Activated CD4-positive, alpha-beta memory T cell treated with anti-CD3 and anti-CD28 coated beads, Interleukin-2, amount 10 ng/mL, durations not matched to agents 7 days and 5 days (primary cell): ENCODE measurements at regions not wholly inside any gene's neighbourhood (a gene's known extent, or its start where the extent isn't known, plus 50 kb on each side); places are given as distances from the start of the nearest gene placed in this dataset.
"Not testable (repeated sequence)": the region's sequence is repeated elsewhere in the genome, so short reads cannot be mapped to it uniquely, and the experiment has no call there.

Source experiments
- CTCF ChIA-PET: fragments of 350-600 bp; sonication (Branson Sonifier 250); formaldehyde crosslinking; loops from one replicate; lab custom pipeline; 2021; ENCODE audit warnings: antibody characterized with exemption, inconsistent platforms; lab: Charles Lee
- POLR2A ChIA-PET: fragments of 350-600 bp; sonication (Branson Sonifier 250); formaldehyde crosslinking; loops from one replicate; lab custom pipeline; 2021; ENCODE audit warnings: antibody characterized with exemption; lab: Charles Lee
- DNase-seq: peaks from one replicate; pipeline ENCODE4 v3.0.0-alpha.2; 2020
- H3K27ac Mint-ChIP-seq: one replicate; pipeline ENCODE4 v1.8.0; 2021; ENCODE audit warnings: mild to moderate bottlenecking, mixed read lengths
- H3K27me3 Mint-ChIP-seq: one replicate; pipeline ENCODE4 v1.8.0; 2021; ENCODE audit warnings: mixed read lengths
- H3K36me3 Mint-ChIP-seq: one replicate; pipeline ENCODE4 v1.8.0; 2021; ENCODE audit warnings: low read depth, mixed read lengths
- H3K4me1 Mint-ChIP-seq: one replicate; pipeline ENCODE4 v1.8.0; 2021; ENCODE audit warnings: mixed read lengths
- H3K4me3 Mint-ChIP-seq: one replicate; pipeline ENCODE4 v1.8.0; 2021; ENCODE audit warnings: mild to moderate bottlenecking, mixed read lengths
- H3K9me3 Mint-ChIP-seq: one replicate; pipeline ENCODE4 v1.8.0; 2021; ENCODE audit warnings: mixed read lengths

GRCh38 chr20:39762716-39763115 is 800.6 kb downstream of the DHX35 start:
- H3K36me3 Mint-ChIP-seq: no peaks in the 10 kb centered on the region
- no peaks in the 10 kb centered on the region for H3K27me3 Mint-ChIP-seq
- no peak for DNase-seq
- ChIA-PET CTCF (no interaction called here), POLR2A (no interaction called here)
- H3K27ac Mint-ChIP-seq: no peak overlapping the region
- no peaks in the 10 kb centered on the region for H3K4me1 Mint-ChIP-seq
- H3K9me3 Mint-ChIP-seq: no peaks in the 10 kb centered on the region
- no peak overlapping the region for H3K4me3 Mint-ChIP-seq

- H3K27ac Mint-ChIP-seq: no peak overlapping the region
- ChIA-PET POLR2A (no interaction called here), CTCF (no interaction called here)
- H3K36me3 Mint-ChIP-seq: no peaks in the 10 kb centered on the region
- no peak overlapping the region for H3K4me3 Mint-ChIP-seq
- no peaks in the 10 kb centered on the region for H3K9me3 Mint-ChIP-seq
- H3K4me1 Mint-ChIP-seq: no peaks in the 10 kb centered on the region
- H3K27me3 Mint-ChIP-seq: no peaks in the 10 kb centered on the region
- DNase-seq: no peak
Measured at GRCh38 chr20:39758876-39759275, 796.7 kb downstream of the DHX35 start.

- Mint-ChIP-seq H3K36me3 (no peaks in the 10 kb centered on the region), H3K4me1 (no peaks in the 10 kb centered on the region), H3K4me3 (no peak overlapping the region), H3K27me3 (no peaks in the 10 kb centered on the region), H3K27ac (no peak overlapping the region), H3K9me3 (no peaks in the 10 kb centered on the region)
- DNase-seq: no peak
- ChIA-PET CTCF (no interaction called here), POLR2A (no interaction called here)
Measured at GRCh38 chr20:39756828-39757227, 794.7 kb downstream of the DHX35 start.

- Mint-ChIP-seq H3K4me1 (no peaks in the 10 kb centered on the region), H3K27ac (no peak overlapping the region), H3K4me3 (no peak overlapping the region), H3K9me3 (no peaks in the 10 kb centered on the region), H3K36me3 (no peaks in the 10 kb centered on the region), H3K27me3 (no peaks in the 10 kb centered on the region)
- ChIA-PET CTCF (no interaction called here), POLR2A (no interaction called here)
- DNase-seq: no peak
Measured at GRCh38 chr20:39756369-39756768, 794.2 kb downstream of the DHX35 start.

GRCh38 chr20:39752262-39752876 is 790.2 kb downstream of the DHX35 start:
- Mint-ChIP-seq H3K4me3 (no peak overlapping the region), H3K9me3 (peaks cover 7% of the 10 kb centered on the region), H3K27me3 (no peaks in the 10 kb centered on the region), H3K4me1 (no peaks in the 10 kb centered on the region), H3K27ac (no peak overlapping the region), H3K36me3 (no peaks in the 10 kb centered on the region)
- no peak for DNase-seq
- ChIA-PET CTCF (no interaction called here), POLR2A (no interaction called here)

- no peaks in the 10 kb centered on the region for H3K4me1 Mint-ChIP-seq
- no peak overlapping the region for H3K27ac Mint-ChIP-seq
- ChIA-PET POLR2A (no interaction called here), CTCF (no interaction called here)
- no peaks in the 10 kb centered on the region for H3K36me3 Mint-ChIP-seq
- no peak overlapping the region for H3K4me3 Mint-ChIP-seq
- H3K27me3 Mint-ChIP-seq: no peaks in the 10 kb centered on the region
- H3K9me3 Mint-ChIP-seq: peaks cover 7% of the 10 kb centered on the region
- no peak for DNase-seq
Measured at GRCh38 chr20:39751557-39752137, 789.5 kb downstream of the DHX35 start.

GRCh38 chr20:39745380-39745779 is 783.2 kb downstream of the DHX35 start:
- ChIA-PET POLR2A (no interaction called here), CTCF (no interaction called here)
- no peak for DNase-seq
- Mint-ChIP-seq H3K27me3 (no peaks in the 10 kb centered on the region), H3K27ac (no peak overlapping the region), H3K36me3 (no peaks in the 10 kb centered on the region), H3K4me1 (no peaks in the 10 kb centered on the region), H3K9me3 (peaks cover 7% of the 10 kb centered on the region), H3K4me3 (no peak overlapping the region)

GRCh38 chr20:39738651-39739050 is 776.5 kb downstream of the DHX35 start:
- no peaks in the 10 kb centered on the region for H3K27me3 Mint-ChIP-seq
- ChIA-PET POLR2A (no interaction called here), CTCF (no interaction called here)
- no peaks in the 10 kb centered on the region for H3K36me3 Mint-ChIP-seq
- H3K4me3 Mint-ChIP-seq: no peak overlapping the region
- no peaks in the 10 kb centered on the region for H3K4me1 Mint-ChIP-seq
- DNase-seq: no peak
- H3K9me3 Mint-ChIP-seq: no peaks in the 10 kb centered on the region
- H3K27ac Mint-ChIP-seq: no peak overlapping the region

GRCh38 chr20:39736434-39737327 is 774.5 kb downstream of the DHX35 start:
- Mint-ChIP-seq H3K4me1 (no peaks in the 10 kb centered on the region), H3K9me3 (peaks cover 8% of the 10 kb centered on the region), H3K27ac (no peak overlapping the region), H3K36me3 (no peaks in the 10 kb centered on the region), H3K27me3 (no peaks in the 10 kb centered on the region), H3K4me3 (no peak overlapping the region)
- ChIA-PET CTCF (no interaction called here), POLR2A (no interaction called here)
- no peak for DNase-seq

- H3K4me3 Mint-ChIP-seq, DNase-seq, H3K36me3 Mint-ChIP-seq, H3K4me1 Mint-ChIP-seq, H3K27me3 Mint-ChIP-seq, CTCF ChIA-PET, POLR2A ChIA-PET, H3K27ac Mint-ChIP-seq: not testable (repeated sequence)
- H3K9me3 Mint-ChIP-seq: peaks cover 34% of the 10 kb centered on the region
Measured at GRCh38 chr20:39725513-39725912, 763.4 kb downstream of the DHX35 start.

GRCh38 chr20:39719293-39719692 is 757.1 kb downstream of the DHX35 start:
- DNase-seq: no peak
- H3K27me3 Mint-ChIP-seq: no peaks in the 10 kb centered on the region
- POLR2A ChIA-PET: no interaction called here
- H3K4me1 Mint-ChIP-seq: no peaks in the 10 kb centered on the region
- no peak overlapping the region for H3K27ac Mint-ChIP-seq
- H3K4me3 Mint-ChIP-seq: no peak overlapping the region
- CTCF ChIA-PET: no interaction called here
- peaks cover 2% of the 10 kb centered on the region for H3K9me3 Mint-ChIP-seq
- H3K36me3 Mint-ChIP-seq: no peaks in the 10 kb centered on the region

GRCh38 chr20:39717936-39718335 is 755.8 kb downstream of the DHX35 start:
- H3K4me1 Mint-ChIP-seq: no peaks in the 10 kb centered on the region
- ChIA-PET CTCF (no interaction called here), POLR2A (no interaction called here)
- no peak overlapping the region for H3K4me3 Mint-ChIP-seq
- DNase-seq: no peak
- H3K27me3 Mint-ChIP-seq: no peaks in the 10 kb centered on the region
- peaks cover 5% of the 10 kb centered on the region for H3K9me3 Mint-ChIP-seq
- no peaks in the 10 kb centered on the region for H3K36me3 Mint-ChIP-seq
- no peak overlapping the region for H3K27ac Mint-ChIP-seq

GRCh38 chr20:39716796-39717341 is 754.7 kb downstream of the DHX35 start:
- no peak for DNase-seq
- Mint-ChIP-seq H3K27me3 (no peaks in the 10 kb centered on the region), H3K36me3 (no peaks in the 10 kb centered on the region), H3K27ac (no peak overlapping the region), H3K4me1 (no peaks in the 10 kb centered on the region), H3K9me3 (peaks cover 2% of the 10 kb centered on the region), H3K4me3 (no peak overlapping the region)
- POLR2A ChIA-PET: no interaction called here
- CTCF ChIA-PET: no interaction called here
